GM18499 (cell line): ENCODE measurements at regions not wholly inside any gene's neighbourhood (a gene's known extent, or its start where the extent isn't known, plus 50 kb on each side); places are given as distances from the start of the nearest gene placed in this dataset.

Experiments used
- ATAC-seq: cut with Tn5 transposase; IDR thresholded peaks from one replicate; pipeline ENCODE4 v1.9.1; 2021; ENCODE audit warnings: moderate number of reproducible peaks; ENCODE audit not compliant: insufficient read depth, unreplicated experiment

- no peak for ATAC-seq
Observed at GRCh38 chr16:51822471-51822870, 671.4 kb upstream of the SALL1 start.

GRCh38 chr16:51821527-51821926 lies 670.5 kb upstream of the SALL1 start:
- ATAC-seq = no peak

GRCh38 chr16:51820176-51820575 lies 669.1 kb upstream of the SALL1 start:
- no peak for ATAC-seq

- ATAC-seq = no peak
Observed at GRCh38 chr16:51818342-51818944, 667.4 kb upstream of the SALL1 start.

- ATAC-seq = no peak
Observed at GRCh38 chr16:51816929-51817328, 665.9 kb upstream of the SALL1 start.

GRCh38 chr16:51815523-51815922 lies 664.5 kb upstream of the SALL1 start:
- ATAC-seq = no peak

GRCh38 chr16:51814617-51815016 lies 663.5 kb upstream of the SALL1 start:
- no peak for ATAC-seq

- ATAC-seq = no peak
Observed at GRCh38 chr16:51813609-51814008, 662.5 kb upstream of the SALL1 start.

- no peak for ATAC-seq
Observed at GRCh38 chr16:51812945-51813344, 661.9 kb upstream of the SALL1 start.

- no peak for ATAC-seq
Observed at GRCh38 chr16:51807551-51807950, 656.5 kb upstream of the SALL1 start.

GRCh38 chr16:51801635-51802034 lies 650.6 kb upstream of the SALL1 start:
- ATAC-seq = no peak

GRCh38 chr16:51797669-51798259 lies 646.7 kb upstream of the SALL1 start:
- no peak for ATAC-seq

- no peak for ATAC-seq
Observed at GRCh38 chr16:51779240-51779639, 628.2 kb upstream of the SALL1 start.

- ATAC-seq = no peak
Observed at GRCh38 chr16:51773071-51773890, 622.2 kb upstream of the SALL1 start.

GRCh38 chr16:51766739-51767138 lies 615.7 kb upstream of the SALL1 start:
- ATAC-seq = no peak

GRCh38 chr16:51763072-51763661 lies 612.1 kb upstream of the SALL1 start:
- no peak for ATAC-seq

- no peak for ATAC-seq
Observed at GRCh38 chr16:51762081-51762996, 611.3 kb upstream of the SALL1 start.

GRCh38 chr16:51761001-51761400 lies 609.9 kb upstream of the SALL1 start:
- ATAC-seq = no peak

- ATAC-seq = no peak
Observed at GRCh38 chr16:51759999-51760398, 608.9 kb upstream of the SALL1 start.

GRCh38 chr16:51759329-51759728 lies 608.3 kb upstream of the SALL1 start:
- no peak for ATAC-seq
